Choroid plexus epithelial cell (primary cell): ENCODE measurements at regions not wholly inside any gene's neighbourhood (a gene's known extent, or its start where the extent isn't known, plus 50 kb on each side); places are given as distances from the start of the nearest gene placed in this dataset.

Source experiments
- DNase-seq: peaks from one replicate; pipeline ENCODE4 v3.0.0-alpha.2; 2010; ENCODE audit warnings: low read depth
- H3K4me3 ChIP-seq: 2 replicates; pipeline ENCODE4 v1.5.1; 2011; ENCODE audit warnings: low read depth, mild to moderate bottlenecking, control low read depth, low read length, moderate library complexity
- CTCF ChIP-seq: conservative IDR thresholded peaks from 2 replicates; pipeline ENCODE4 v1.5.1; 2011; ENCODE audit warnings: low read depth, mild to moderate bottlenecking, control low read depth, inconsistent platforms, low read length, moderate library complexity

- H3K4me3 ChIP-seq = no peak overlapping the region
- TF ChIP-seq CTCF = no peak
- DNase-seq = no peak
Observed at GRCh38 chr12:111108726-111109125, 188.3 kb upstream of the MYL2 start.

GRCh38 chr12:111107392-111108178 is 187.2 kb upstream of the MYL2 start:
- no peak for TF ChIP-seq CTCF
- DNase-seq = no peak
- H3K4me3 ChIP-seq = no peak overlapping the region

GRCh38 chr12:111105294-111105693 is 184.9 kb upstream of the MYL2 start:
- TF ChIP-seq CTCF = no peak
- H3K4me3 ChIP-seq = no peak overlapping the region
- DNase-seq = no peak

GRCh38 chr12:111103583-111103982 is 183.2 kb upstream of the MYL2 start:
- H3K4me3 ChIP-seq = no peak overlapping the region
- no peak for DNase-seq
- TF ChIP-seq CTCF = no peak

GRCh38 chr12:111102102-111102739 is 181.8 kb upstream of the MYL2 start:
- H3K4me3 ChIP-seq = no peak overlapping the region
- no peak for TF ChIP-seq CTCF
- no peak for DNase-seq

GRCh38 chr12:111101003-111101402 is 180.6 kb upstream of the MYL2 start:
- no peak for TF ChIP-seq CTCF
- no peak overlapping the region for H3K4me3 ChIP-seq
- no peak for DNase-seq

GRCh38 chr12:111100554-111100953 is 180.2 kb upstream of the MYL2 start:
- no peak for TF ChIP-seq CTCF
- H3K4me3 ChIP-seq = no peak overlapping the region
- no peak for DNase-seq
